Aorta (tissue), 5 donors: ENCODE measurements at regions not wholly inside any gene's neighbourhood (a gene's known extent, or its start where the extent isn't known, plus 50 kb on each side); places are given as distances from the start of the nearest gene placed in this dataset.

Experiments
- ATAC-seq: fragments of 200-7000 bp; cut with Tn5 transposase; one replicate; pipeline ENCODE4 v1.9.1; 2022; ENCODE audit warnings: moderate library complexity; ENCODE audit not compliant: low FRiP score
- DNase-seq, 2 donors: peaks; one replicate each; pipeline ENCODE4 v3.0.0-alpha.2; 2020
- H3K27ac ChIP-seq, 2 donors: one replicate each; pipeline ENCODE4 v1.5.1; 2013; ENCODE audit warnings: low read length in 2 of 2, mild to moderate bottlenecking in 2 of 2, moderate library complexity in 2 of 2, control low read depth in 1 of 2, inconsistent platforms in 1 of 2, low read depth in 1 of 2
- H3K27me3 ChIP-seq, 2 donors: one replicate each; pipeline ENCODE4 v1.6.1; 2013; ENCODE audit warnings: control low read depth in 1 of 2, low read length in 1 of 2, mild to moderate bottlenecking in 1 of 2, moderate library complexity in 1 of 2; ENCODE audit not compliant: insufficient read depth in 2 of 2, control insufficient read depth in 1 of 2
- H3K36me3 ChIP-seq, 2 donors: one replicate each; pipeline ENCODE4 v1.6.1; 2013; ENCODE audit warnings: control low read depth in 1 of 2, low read length in 1 of 2, mild to moderate bottlenecking in 1 of 2; ENCODE audit not compliant: insufficient read depth in 2 of 2, control insufficient read depth in 1 of 2
- H3K4me1 ChIP-seq, 2 donors: one replicate each; pipeline ENCODE4 v1.6.1; 2013; ENCODE audit warnings: low read length in 2 of 2, control low read depth in 1 of 2, mild to moderate bottlenecking in 1 of 2, moderate library complexity in 1 of 2; ENCODE audit not compliant: insufficient read depth in 2 of 2, control insufficient read depth in 1 of 2
- H3K4me3 ChIP-seq, 2 donors: one replicate each; pipeline ENCODE4 v1.5.1; 2013; ENCODE audit warnings: low read length in 2 of 2, control low read depth in 1 of 2, mild to moderate bottlenecking in 1 of 2
- H3K9me3 ChIP-seq: one replicate; pipeline ENCODE4 v1.6.1; 2013; ENCODE audit warnings: mild to moderate bottlenecking, low read length; ENCODE audit not compliant: control insufficient read depth
- WGBS, 2 donors: extraction: QIAGEN DNeasy Blood & Tissue Kit; methylation state at CpG; one replicate each; pipeline ENCODE4 v1.1.7; 2013; 5-methylcytosine and 5-hydroxymethylcytosine counted together
- intact Hi-C, 2 donors: fragments of 100-400 bp; cut with DNase I; formaldehyde crosslinking; loops; one replicate each; pipeline versions ENCODE4 v1.14.2 to v1.15.0; 2022
- donor health status: healthy with polysubstance abuse.
- donor health status: Bipolar disorder and iron deficiency.
- donor health status: DM: no; HTN: no; CAD: no.
- donor health status: DM: no; HTN: no; CAD: no.
- donor health status: DM: yes; HTN: yes; CAD: no.

DNA sequence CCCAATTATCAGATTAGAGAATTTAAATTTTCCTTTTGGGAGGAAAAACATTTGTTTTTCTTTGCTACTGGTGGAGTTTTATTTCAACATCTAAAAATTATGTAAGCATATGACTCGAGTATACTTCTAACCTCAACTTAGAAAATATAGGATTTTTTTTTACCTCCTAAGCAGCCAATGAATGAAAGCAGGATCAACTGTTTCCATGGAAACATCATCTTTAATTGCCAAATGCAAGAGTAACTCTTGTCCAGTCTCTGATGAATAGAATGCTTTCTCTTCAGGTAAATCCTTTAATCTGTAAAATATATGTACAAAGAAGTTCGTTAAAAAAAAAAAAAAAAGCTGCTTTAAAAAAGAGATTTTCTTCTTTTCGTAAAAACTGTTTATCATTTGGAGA, 93.6 kb downstream of the CNTN3 start:
- H3K36me3 ChIP-seq: peaks cover 0 to 2% of the 10 kb centered on the region in 2 donors
- no peak for ATAC-seq
- 93 to 94% methylated on average over 3 of the region's 3 CpGs for WGBS, 2 donors

DNA sequence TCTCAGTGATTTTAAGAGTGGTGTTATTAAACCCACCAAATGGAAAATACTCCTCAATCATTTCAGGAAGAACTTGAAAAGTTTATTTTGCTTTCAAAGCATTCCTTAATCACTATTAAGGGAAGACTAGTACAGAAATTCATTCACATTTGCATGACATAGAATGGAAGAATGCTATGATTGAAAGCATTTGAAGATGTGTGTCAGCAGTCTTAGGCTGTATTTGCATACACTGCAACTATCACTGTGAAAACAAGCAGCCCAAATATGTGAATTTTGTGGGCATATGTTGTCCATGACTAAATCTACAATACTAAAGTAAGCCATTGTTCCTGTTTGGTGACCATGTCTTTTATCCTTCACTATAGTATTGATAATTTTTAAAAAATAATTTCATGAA, 95.8 kb downstream of the CNTN3 start:
- Histone ChIP-seq H3K27me3 (no peaks in the 10 kb centered on the region), H3K4me1 (peaks cover 5% of the 10 kb centered on the region in 2 donors), H3K36me3 (no peaks in the 10 kb centered on the region), H3K9me3 (no peaks in the 10 kb centered on the region), H3K4me3 (no peak overlapping the region), H3K27ac (no peak overlapping the region)
- no peak for DNase-seq
- intact Hi-C loops: no loop called here
- no peak for ATAC-seq

More for the DNA sequence above, 93.6 kb downstream of the CNTN3 start:
- DNase-seq: no peak
- Histone ChIP-seq H3K27ac (no peak overlapping the region), H3K9me3 (no peaks in the 10 kb centered on the region), H3K4me3 (no peak overlapping the region), H3K4me1 (peaks cover 3% of the 10 kb centered on the region in 2 donors), H3K27me3 (no peaks in the 10 kb centered on the region)
- intact Hi-C loops: no loop called here

DNA sequence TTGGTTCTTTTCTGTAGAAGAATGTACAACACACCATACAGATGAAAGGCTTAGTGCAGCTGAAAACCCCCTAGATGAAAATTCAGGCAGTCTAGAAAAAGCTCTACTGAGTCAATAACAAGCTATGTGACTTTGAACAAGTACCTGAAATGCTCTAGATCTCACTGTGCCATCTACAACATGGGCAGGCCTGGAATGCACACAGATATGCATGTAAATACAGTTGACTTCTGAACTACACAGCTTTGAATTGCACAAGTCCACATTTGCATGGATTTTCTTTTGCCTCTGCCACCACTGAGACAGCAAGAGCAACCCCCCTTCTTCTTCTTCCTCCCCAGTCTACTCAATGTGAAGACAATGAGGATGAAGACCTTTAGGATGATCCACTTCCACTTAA, 98.4 kb downstream of the CNTN3 start:
- peak overlapping the region; percentile 43 to 57 for H3K27ac ChIP-seq

DNA sequence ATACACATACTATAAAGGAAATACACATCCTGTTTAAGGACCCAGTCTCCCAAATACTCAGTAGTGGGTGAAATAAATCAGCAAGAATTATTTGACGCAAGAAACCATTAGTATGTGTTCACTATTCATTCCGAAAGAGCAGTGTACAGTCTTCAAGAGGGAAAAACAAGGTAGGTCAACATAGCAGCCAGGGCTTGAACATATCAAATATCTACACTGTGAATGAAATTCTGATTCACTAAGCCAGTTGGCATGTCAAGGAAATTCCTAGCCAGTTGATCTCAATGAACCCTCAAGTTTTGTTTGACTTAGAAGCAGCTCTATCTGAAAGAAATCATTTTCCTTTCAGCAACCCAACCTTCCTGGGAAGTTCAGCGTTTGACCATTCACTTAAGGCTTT, 99.0 kb downstream of the CNTN3 start:
- 20 to 34% methylated on average over 3 of the region's 3 CpGs for WGBS, 2 donors
- Histone ChIP-seq H3K4me3 (no peak overlapping the region), H3K27me3 (no peaks in the 10 kb centered on the region), H3K36me3 (no peaks in the 10 kb centered on the region), H3K4me1 (peaks cover 5% of the 10 kb centered on the region in 2 donors), H3K9me3 (no peaks in the 10 kb centered on the region), H3K27ac (peak overlapping the region in 1 of 2 donors; percentile 43)
- intact Hi-C loops: no loop called here
- ATAC-seq (no peak), DNase-seq (no peak)

More for the DNA sequence above, 98.4 kb downstream of the CNTN3 start:
- no peak overlapping the region for H3K4me3 ChIP-seq
- intact Hi-C loops: no loop called here
- no peaks in the 10 kb centered on the region for H3K9me3 ChIP-seq
- peaks cover 5% of the 10 kb centered on the region in 2 donors for H3K4me1 ChIP-seq
- H3K36me3 ChIP-seq: no peaks in the 10 kb centered on the region
- H3K27me3 ChIP-seq: no peaks in the 10 kb centered on the region
- ATAC-seq (no peak), DNase-seq (no peak)

DNA sequence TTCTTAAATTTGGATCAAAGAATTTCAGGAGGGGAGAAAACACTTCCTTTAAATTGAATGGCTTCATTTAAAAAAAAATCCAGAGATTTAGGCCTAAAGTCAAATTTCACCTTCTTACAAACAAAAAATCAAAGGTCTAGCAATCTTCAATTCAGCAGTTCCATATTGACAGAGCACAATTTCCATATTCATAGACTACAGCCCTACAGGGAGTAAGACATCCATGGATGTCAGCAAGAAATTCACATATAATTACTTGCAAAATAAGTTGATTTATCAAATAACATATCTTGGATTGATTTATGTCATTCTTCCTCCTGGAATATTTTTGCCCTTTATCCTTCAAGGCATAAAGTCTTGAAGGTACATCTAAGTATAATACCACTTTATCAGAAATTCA, 103.4 kb downstream of the CNTN3 start:
- Histone ChIP-seq H3K27me3 (no peaks in the 10 kb centered on the region), H3K4me1 (peaks cover 4% of the 10 kb centered on the region in 2 donors), H3K4me3 (no peak overlapping the region), H3K9me3 (no peaks in the 10 kb centered on the region), H3K36me3 (no peaks in the 10 kb centered on the region), H3K27ac (no peak overlapping the region)
- ATAC-seq (no peak), DNase-seq (no peak)
- intact Hi-C loops: no loop called here

DNA sequence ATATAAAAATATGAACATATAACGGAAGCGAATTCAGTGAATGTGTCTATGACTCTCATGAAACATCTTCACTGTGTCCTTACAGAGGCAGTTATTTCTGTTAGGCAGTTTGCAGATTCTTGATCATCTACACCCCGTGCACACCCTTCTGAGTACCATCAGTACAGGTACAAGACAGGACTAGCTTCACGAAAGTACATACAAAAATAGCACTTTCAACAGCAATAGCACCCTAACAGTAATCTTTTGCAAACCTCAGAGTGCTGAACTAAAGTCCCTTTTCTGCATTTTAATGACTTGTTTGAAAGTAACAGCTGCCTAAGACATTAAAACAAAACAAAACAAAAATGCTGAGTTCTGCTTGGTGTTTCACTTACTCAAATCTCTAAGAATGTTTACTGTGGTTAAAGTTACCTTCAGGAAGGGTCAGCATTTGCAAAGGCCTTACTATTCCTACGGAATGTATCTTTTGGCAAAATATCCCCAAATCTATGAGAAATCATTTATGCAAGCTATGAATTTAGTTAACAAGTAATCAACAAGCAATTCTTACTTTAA, 104.1 kb downstream of the CNTN3 start:
- WGBS, 2 donors: 82 to 87% methylated on average over 5 of the region's 5 CpGs
- no peaks in the 10 kb centered on the region for H3K36me3 ChIP-seq
- no peaks in the 10 kb centered on the region for H3K27me3 ChIP-seq
- no peak for DNase-seq
- intact Hi-C loops: no loop called here
- no peak overlapping the region for H3K27ac ChIP-seq
- no peaks in the 10 kb centered on the region for H3K9me3 ChIP-seq
- H3K4me1 ChIP-seq: no peaks in the 10 kb centered on the region
- no peak overlapping the region for H3K4me3 ChIP-seq
- ATAC-seq: no peak

DNA sequence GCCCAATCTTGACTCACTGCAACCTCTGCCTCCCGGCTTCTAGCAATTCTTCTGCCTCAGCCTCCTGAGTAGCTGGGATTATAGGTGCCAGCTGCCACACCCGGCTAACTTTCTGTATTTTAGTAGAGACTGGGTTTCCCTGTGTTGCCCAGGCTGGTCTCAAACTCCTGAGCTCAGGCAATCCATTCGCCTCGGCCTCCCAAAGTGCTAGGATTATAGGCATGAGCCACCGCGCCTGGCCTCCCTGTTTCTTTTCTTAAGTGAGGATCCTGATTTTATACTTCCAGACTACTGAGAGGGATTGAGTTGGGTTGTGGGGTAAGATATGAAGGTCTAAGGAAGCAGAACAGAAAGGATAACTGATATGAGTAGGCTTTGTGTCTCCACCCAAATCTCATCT, 106.8 kb downstream of the CNTN3 start:
- Histone ChIP-seq H3K36me3 (no peaks in the 10 kb centered on the region), H3K27me3 (no peaks in the 10 kb centered on the region), H3K9me3 (no peaks in the 10 kb centered on the region), H3K4me3 (no peak overlapping the region), H3K4me1 (peaks cover 1 to 6% of the 10 kb centered on the region in 2 donors), H3K27ac (no peak overlapping the region)
- DNase-seq (no peak), ATAC-seq (no peak)
- WGBS, 2 donors: 95 to 97% methylated on average over 6 of the region's 6 CpGs
- intact Hi-C loops: no loop called here

DNA sequence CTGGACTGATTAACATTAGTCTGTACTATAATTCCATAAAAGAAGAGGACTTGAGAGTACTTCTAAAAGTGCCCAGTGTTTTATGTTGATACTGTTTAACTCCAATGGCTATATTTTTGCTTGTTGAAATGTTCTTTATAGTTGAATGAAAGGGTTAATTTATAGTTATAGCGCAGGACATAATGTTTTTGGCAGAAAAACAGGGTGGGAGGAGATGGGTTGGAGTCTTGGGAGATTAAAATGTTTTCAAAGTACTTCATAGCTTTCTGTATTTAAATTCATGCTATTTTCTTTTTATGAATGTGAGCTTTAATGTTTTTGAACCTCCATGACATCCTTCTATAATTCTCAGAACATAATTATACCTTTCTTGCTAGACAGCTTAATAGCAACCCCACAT, 108.2 kb downstream of the CNTN3 start:
- Histone ChIP-seq H3K27ac (no peak overlapping the region), H3K4me3 (no peak overlapping the region), H3K36me3 (no peaks in the 10 kb centered on the region), H3K9me3 (no peaks in the 10 kb centered on the region), H3K4me1 (peaks cover 1 to 6% of the 10 kb centered on the region in 2 donors), H3K27me3 (no peaks in the 10 kb centered on the region)
- no peak for ATAC-seq
- no peak for DNase-seq
- 50 to 51% methylated on average over 1 of the region's 1 CpG for WGBS, 2 donors
- intact Hi-C loops: no loop called here

DNA sequence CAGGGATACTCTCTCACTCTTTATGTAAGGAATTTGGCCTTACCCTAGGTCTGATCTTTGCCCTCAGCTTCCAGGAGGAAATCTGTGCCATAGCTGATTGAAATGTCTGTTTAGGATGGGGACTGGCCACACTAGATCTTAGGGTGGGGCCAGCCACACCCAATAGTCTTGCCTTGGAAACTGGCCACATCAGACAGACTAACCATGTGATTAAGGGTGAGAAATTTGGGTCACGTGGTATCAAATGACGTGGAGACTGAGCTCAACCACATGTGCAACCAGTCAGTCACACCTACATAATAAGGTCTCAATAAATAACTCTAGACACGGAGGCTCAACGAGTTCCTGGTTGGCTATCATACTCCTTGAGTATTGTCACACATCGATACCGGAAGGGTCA, 113.5 kb downstream of the CNTN3 start:
- H3K27me3 ChIP-seq: no peaks in the 10 kb centered on the region
- no peaks in the 10 kb centered on the region for H3K9me3 ChIP-seq
- H3K36me3 ChIP-seq: no peaks in the 10 kb centered on the region
- WGBS, 2 donors: 93 to 95% methylated on average over 6 of the region's 6 CpGs
- H3K27ac ChIP-seq: no peak overlapping the region
- H3K4me1 ChIP-seq: peaks cover 1 to 6% of the 10 kb centered on the region in 2 donors
- ATAC-seq (peak; percentile 22), DNase-seq (no peak)
- intact Hi-C loops: no loop called here
- H3K4me3 ChIP-seq: no peak overlapping the region
